Uterus (tissue), 2 donors: ENCODE measurements at regions not wholly inside any gene's neighbourhood (a gene's known extent, or its start where the extent isn't known, plus 50 kb on each side); places are given as distances from the start of the nearest gene placed in this dataset.

Experiments
- CTCF ChIP-seq, 4 experiments: fragments of 200-600 bp in 2 of 4; fragments of 450-650 bp in 2 of 4; sonication (generic) in 2 of 4; IDR thresholded peaks; one replicate each; pipeline ENCODE4 v1.5.1; 2016 to 2019; ENCODE audit warnings: antibody characterized with exemption in 4 of 4, mild to moderate bottlenecking in 2 of 4, moderate library complexity in 1 of 4
- POLR2A ChIP-seq, 2 donors: fragments of 450-650 bp; IDR thresholded peaks; one replicate each; pipeline ENCODE4 v1.6.1; 2016; ENCODE audit warnings: antibody characterized with exemption in 2 of 2, mild to moderate bottlenecking in 1 of 2, moderate library complexity in 1 of 2

GRCh38 chr14:86311151-86311550 lies 781.2 kb downstream of the FLRT2 start:
- TF ChIP-seq CTCF (IDR thresholded peaks at IDR 0.05) (no peak), POLR2A (IDR thresholded peaks at IDR 0.05) (no peak)
